ENCODE measurements at regions not wholly inside any gene's neighbourhood (a gene's known extent, or its start where the extent isn't known, plus 50 kb on each side); places are given as distances from the start of the nearest gene placed in this dataset.

- no peak for TF ChIP-seq CTCF (IDR thresholded peaks at IDR 0.05; ENCODE audit: extremely low read depth in 1 of 2, insufficient read depth in 1 of 2, low read depth in 1 of 2, low read length in 2 of 2)
- no peak for TF ChIP-seq MYC (IDR thresholded peaks at IDR 0.05; ENCODE audit: low read depth, low read length)
These were observed 77.0 kb upstream of the UMPS start for GRCh38 chr3:124653071-124653796.
